Liver (tissue), 8 donors: ENCODE measurements at regions not wholly inside any gene's neighbourhood (a gene's known extent, or its start where the extent isn't known, plus 50 kb on each side); places are given as distances from the start of the nearest gene placed in this dataset.

Experiments
- DNase-seq: peaks from one replicate; pipeline ENCODE4 v3.0.0-alpha.2; 2017; ENCODE audit warnings: low spot score
- H3K27ac ChIP-seq, 2 donors: one replicate each; pipeline ENCODE4 v1.7.0; 2013; ENCODE audit warnings: inconsistent platforms in 2 of 2, low read length in 2 of 2, control low read depth in 1 of 2, low read depth in 1 of 2, mild to moderate bottlenecking in 1 of 2
- H3K27me3 ChIP-seq, 4 donors: one replicate each; pipeline versions ENCODE4 v1.6.1 to v1.7.0; 2013; ENCODE audit warnings: low read length in 3 of 4, inconsistent platforms in 1 of 4, mild to moderate bottlenecking in 1 of 4, moderate library complexity in 1 of 4; ENCODE audit not compliant: control insufficient read depth in 4 of 4, insufficient read depth in 4 of 4
- H3K36me3 ChIP-seq, 4 donors: one replicate each; pipeline versions ENCODE4 v1.6.1 to v1.7.0; 2013; ENCODE audit warnings: low read length in 3 of 4, mild to moderate bottlenecking in 3 of 4, low read depth in 1 of 4, moderate library complexity in 1 of 4; ENCODE audit not compliant: control insufficient read depth in 4 of 4, insufficient read depth in 3 of 4
- H3K4me1 ChIP-seq, 4 donors: one replicate each; pipeline versions ENCODE4 v1.6.1 to v1.7.0; 2013; ENCODE audit warnings: low read length in 3 of 4, mild to moderate bottlenecking in 3 of 4, moderate library complexity in 1 of 4; ENCODE audit not compliant: control insufficient read depth in 4 of 4, insufficient read depth in 4 of 4
- H3K4me3 ChIP-seq, 3 donors: one replicate each; pipeline versions ENCODE4 v1.6.1 to v1.7.0; 2013; ENCODE audit warnings: low read length in 3 of 3, control low read depth in 1 of 3, low read depth in 1 of 3, mild to moderate bottlenecking in 1 of 3
- H3K9ac ChIP-seq, 2 donors: one replicate each; pipeline ENCODE4 v1.7.0; 2013; ENCODE audit warnings: low read length in 2 of 2, mild to moderate bottlenecking in 2 of 2, moderate library complexity in 2 of 2, control low read depth in 1 of 2, low read depth in 1 of 2
- H3K9me3 ChIP-seq, 4 donors: one replicate each; pipeline versions ENCODE4 v1.6.1 to v1.7.0; 2013; ENCODE audit warnings: low read length in 3 of 4; ENCODE audit not compliant: control insufficient read depth in 4 of 4
- EGR1 ChIP-seq, 2 donors: IDR thresholded peaks; 2 replicates each; pipeline ENCODE4 v1.6.1; 2016 to 2018; ENCODE audit warnings: antibody characterized with exemption in 2 of 2, low read depth in 2 of 2
- FOXA1 ChIP-seq: IDR thresholded peaks from 2 replicates; pipeline ENCODE4 v1.6.1; 2016; ENCODE audit warnings: antibody characterized with exemption
- FOXA2 ChIP-seq: IDR thresholded peaks from 2 replicates; pipeline ENCODE4 v1.6.1; 2016; ENCODE audit warnings: antibody characterized with exemption
- GABPA ChIP-seq, 2 donors: IDR thresholded peaks in 1 of 2; conservative IDR thresholded peaks in 1 of 2; 2 replicates each; pipeline ENCODE4 v1.6.1; 2016; ENCODE audit warnings: antibody characterized with exemption in 2 of 2, mild to moderate bottlenecking in 1 of 2, moderate library complexity in 1 of 2
- HNF4A ChIP-seq, 2 donors: conservative IDR thresholded peaks; 2 replicates each; pipeline ENCODE4 v1.6.1; 2016; ENCODE audit warnings: antibody characterized with exemption in 2 of 2, mild to moderate bottlenecking in 2 of 2
- HNF4G ChIP-seq: IDR thresholded peaks from 2 replicates; pipeline ENCODE4 v1.6.1; 2016; ENCODE audit warnings: antibody characterized with exemption
- JUND ChIP-seq, 2 donors: IDR thresholded peaks; 2 replicates each; pipeline ENCODE4 v1.6.1; 2016; ENCODE audit warnings: antibody characterized with exemption in 2 of 2
- NR2F2 ChIP-seq: IDR thresholded peaks from 2 replicates; pipeline ENCODE4 v1.6.1; 2016; ENCODE audit warnings: antibody characterized with exemption
- RAD21 ChIP-seq, 2 donors: IDR thresholded peaks; 2 replicates each; pipeline ENCODE4 v1.6.1; 2016; ENCODE audit warnings: antibody characterized with exemption in 2 of 2, mild to moderate bottlenecking in 2 of 2
- RXRA ChIP-seq, 2 donors: IDR thresholded peaks; 2 replicates each; pipeline ENCODE4 v1.6.1; 2017 to 2018; ENCODE audit warnings: antibody characterized with exemption in 2 of 2, mild to moderate bottlenecking in 1 of 2
- SP1 ChIP-seq: IDR thresholded peaks from 2 replicates; pipeline ENCODE4 v1.6.1; 2018; ENCODE audit warnings: antibody characterized with exemption, mild to moderate bottlenecking
- TAF1 ChIP-seq: conservative IDR thresholded peaks from 2 replicates; pipeline ENCODE4 v1.6.1; 2016; ENCODE audit warnings: antibody characterized with exemption, mild to moderate bottlenecking
- YY1 ChIP-seq: IDR thresholded peaks from 2 replicates; pipeline ENCODE4 v1.6.1; 2016; ENCODE audit warnings: antibody characterized with exemption, mild to moderate bottlenecking
- WGBS: extraction: QIAGEN DNeasy Blood & Tissue Kit; methylation state at CpG from one replicate; pipeline ENCODE4 v1.1.7; 2013; 5-methylcytosine and 5-hydroxymethylcytosine counted together
- TF ChIP-seq, protein P1 (sequence below): IDR thresholded peaks from 2 replicates; pipeline ENCODE4 v1.6.1; 2016; ENCODE audit warnings: antibody characterized with exemption
- TF ChIP-seq, protein P2 (sequence below): IDR thresholded peaks from 2 replicates; pipeline ENCODE4 v1.6.1; 2016; ENCODE audit warnings: antibody characterized with exemption
- TF ChIP-seq, protein P3 (sequence below): IDR thresholded peaks from 2 replicates; pipeline ENCODE4 v1.6.1; 2016; ENCODE audit warnings: antibody characterized with exemption
- TF ChIP-seq, protein P4 (sequence below): fragments of 150-350 bp; IDR thresholded peaks from 2 replicates; pipeline ENCODE4 v1.5.1; 2017; ENCODE audit warnings: improper control_type of control experiment, low read depth, low read length; ENCODE audit not compliant: missing input control
- TF ChIP-seq, protein P5 (sequence below): IDR thresholded peaks from 2 replicates; pipeline ENCODE4 v1.6.1; 2016; ENCODE audit warnings: antibody characterized with exemption, mild to moderate bottlenecking
- donor health status: healthy.
- donor health status: healthy.
- donor health status: healthy.
- donor health status: healthy.
- donor health status: healthy.

DNA sequence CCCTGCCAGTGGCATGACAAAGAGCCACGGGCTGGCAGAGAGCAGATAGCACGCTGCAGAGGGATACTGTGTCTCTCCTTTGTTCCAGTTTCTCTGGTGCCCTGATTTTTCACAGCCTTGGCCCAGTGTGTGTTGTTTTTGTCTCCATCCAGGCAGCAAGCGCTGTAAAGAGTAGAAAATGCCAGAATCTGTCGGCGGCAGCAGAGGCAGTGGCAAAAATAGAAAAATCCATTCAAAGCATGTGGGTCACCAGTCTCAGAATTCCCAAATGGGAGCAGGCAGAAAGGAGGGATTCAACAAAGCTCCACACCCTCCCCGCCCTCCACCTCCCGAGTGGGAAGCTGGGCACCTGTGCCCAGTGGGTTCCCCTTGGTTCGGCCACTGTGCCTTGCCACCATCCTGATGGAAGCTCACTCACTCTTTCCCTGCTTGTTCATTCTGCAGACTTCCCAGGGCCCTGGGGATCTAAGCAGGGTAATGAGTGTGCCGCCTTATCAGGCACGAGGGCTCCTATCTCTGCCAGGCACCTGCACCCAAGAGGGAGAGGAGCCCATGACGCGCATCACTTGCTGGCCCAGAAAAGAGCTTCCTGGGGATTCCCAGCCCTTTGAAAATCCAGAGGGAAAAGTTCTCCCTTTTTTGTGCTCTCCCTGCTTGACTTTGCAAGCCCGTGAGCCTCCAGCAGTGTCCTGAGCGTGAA lies 416.9 kb downstream of the IRS2 start (continued):
- TF ChIP-seq EGR1 (IDR thresholded peaks at IDR 0.05; ENCODE audit: low read depth in 2 of 2) = no peak
- TF ChIP-seq HNF4A (conservative IDR thresholded peaks at IDR 0.05) = no peak
- TF ChIP-seq JUND (IDR thresholded peaks at IDR 0.05) = no peak
- no peak for TF ChIP-seq HNF4G
- TF ChIP-seq YY1 = no peak

DNA sequence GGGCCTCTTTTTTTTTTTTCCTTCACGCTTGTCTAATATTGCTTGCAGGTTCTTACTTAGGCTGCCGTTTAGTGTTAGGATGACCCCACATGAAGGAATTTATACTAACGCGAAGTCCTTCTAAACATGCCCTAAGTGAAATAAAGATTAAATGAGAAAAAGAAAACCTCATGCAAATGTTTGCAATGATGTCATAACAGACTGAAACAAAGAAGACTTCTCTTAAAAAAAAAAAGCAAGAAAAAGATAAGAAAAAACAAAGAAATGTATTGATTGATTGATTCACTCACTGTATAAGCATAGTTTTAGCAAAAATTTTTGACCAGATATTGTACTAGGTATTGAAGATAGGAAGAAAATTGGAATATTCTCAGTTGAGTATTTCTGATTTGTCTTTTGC lies 418.2 kb downstream of the IRS2 start:
- Histone ChIP-seq H3K36me3 (no peaks in the 10 kb centered on the region), H3K27ac (no peak overlapping the region), H3K9me3 (peaks cover 0 to 4% (median 0%) of the 10 kb centered on the region in 4 donors), H3K4me1 (no peaks in the 10 kb centered on the region), H3K27me3 (no peaks in the 10 kb centered on the region), H3K4me3 (no peak overlapping the region), H3K9ac (no peak overlapping the region)
- no peak for DNase-seq
- TF ChIP-seq GABPA (IDR thresholded peaks at IDR 0.05 in 1 of 2, conservative IDR thresholded peaks at IDR 0.05 in 1 of 2) (no peak), YY1 (no peak), FOXA2 (no peak), RXRA (IDR thresholded peaks at IDR 0.05) (no peak), EGR1 (IDR thresholded peaks at IDR 0.05; ENCODE audit: low read depth in 2 of 2) (no peak), HNF4A (conservative IDR thresholded peaks at IDR 0.05) (no peak), NR2F2 (no peak), JUND (IDR thresholded peaks at IDR 0.05) (no peak)
- TF ChIP-seq, protein P1, sequence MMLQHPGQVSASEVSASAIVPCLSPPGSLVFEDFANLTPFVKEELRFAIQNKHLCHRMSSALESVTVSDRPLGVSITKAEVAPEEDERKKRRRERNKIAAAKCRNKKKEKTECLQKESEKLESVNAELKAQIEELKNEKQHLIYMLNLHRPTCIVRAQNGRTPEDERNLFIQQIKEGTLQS = no peak
- TF ChIP-seq, protein P2, sequence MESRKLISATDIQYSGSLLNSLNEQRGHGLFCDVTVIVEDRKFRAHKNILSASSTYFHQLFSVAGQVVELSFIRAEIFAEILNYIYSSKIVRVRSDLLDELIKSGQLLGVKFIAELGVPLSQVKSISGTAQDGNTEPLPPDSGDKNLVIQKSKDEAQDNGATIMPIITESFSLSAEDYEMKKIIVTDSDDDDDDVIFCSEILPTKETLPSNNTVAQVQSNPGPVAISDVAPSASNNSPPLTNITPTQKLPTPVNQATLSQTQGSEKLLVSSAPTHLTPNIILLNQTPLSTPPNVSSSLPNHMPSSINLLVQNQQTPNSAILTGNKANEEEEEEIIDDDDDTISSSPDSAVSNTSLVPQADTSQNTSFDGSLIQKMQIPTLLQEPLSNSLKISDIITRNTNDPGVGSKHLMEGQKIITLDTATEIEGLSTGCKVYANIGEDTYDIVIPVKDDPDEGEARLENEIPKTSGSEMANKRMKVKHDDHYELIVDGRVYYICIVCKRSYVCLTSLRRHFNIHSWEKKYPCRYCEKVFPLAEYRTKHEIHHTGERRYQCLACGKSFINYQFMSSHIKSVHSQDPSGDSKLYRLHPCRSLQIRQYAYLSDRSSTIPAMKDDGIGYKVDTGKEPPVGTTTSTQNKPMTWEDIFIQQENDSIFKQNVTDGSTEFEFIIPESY = no peak
- TF ChIP-seq, protein P3, sequence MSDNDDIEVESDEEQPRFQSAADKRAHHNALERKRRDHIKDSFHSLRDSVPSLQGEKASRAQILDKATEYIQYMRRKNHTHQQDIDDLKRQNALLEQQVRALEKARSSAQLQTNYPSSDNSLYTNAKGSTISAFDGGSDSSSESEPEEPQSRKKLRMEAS = no peak
- 91% methylated on average over 4 of the region's 4 CpGs for WGBS

DNA sequence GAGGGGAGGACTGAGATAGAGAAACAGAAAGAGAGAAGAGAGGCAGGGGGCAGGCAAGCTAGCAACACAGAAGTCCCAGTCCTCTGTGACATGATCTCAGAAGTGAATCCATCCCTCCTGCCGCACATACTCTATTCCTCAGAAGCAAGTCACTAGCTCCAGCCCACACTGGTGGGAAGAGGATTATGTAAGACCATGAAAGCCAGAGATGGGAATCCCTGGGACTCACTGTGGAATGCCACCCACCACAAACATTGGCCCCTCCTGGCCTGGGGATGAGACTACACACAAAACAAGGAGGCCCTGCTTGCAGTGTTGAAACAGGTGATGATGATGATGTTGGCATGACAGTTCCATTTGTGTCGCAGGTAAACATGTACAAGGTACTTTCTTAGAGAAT lies 419.9 kb downstream of the IRS2 start:
- no peak for DNase-seq
- Histone ChIP-seq H3K9me3 (peaks cover 0 to 4% (median 0%) of the 10 kb centered on the region in 4 donors), H3K4me1 (no peaks in the 10 kb centered on the region), H3K27ac (no peak overlapping the region), H3K27me3 (no peaks in the 10 kb centered on the region), H3K4me3 (no peak overlapping the region), H3K9ac (no peak overlapping the region), H3K36me3 (no peaks in the 10 kb centered on the region)
- TF ChIP-seq GABPA (IDR thresholded peaks at IDR 0.05 in 1 of 2, conservative IDR thresholded peaks at IDR 0.05 in 1 of 2) = no peak
- no peak for TF ChIP-seq HNF4A (conservative IDR thresholded peaks at IDR 0.05)
- TF ChIP-seq RAD21 (IDR thresholded peaks at IDR 0.05) = no peak
- no peak for TF ChIP-seq YY1
- no peak for TF ChIP-seq NR2F2
- TF ChIP-seq, protein P4, sequence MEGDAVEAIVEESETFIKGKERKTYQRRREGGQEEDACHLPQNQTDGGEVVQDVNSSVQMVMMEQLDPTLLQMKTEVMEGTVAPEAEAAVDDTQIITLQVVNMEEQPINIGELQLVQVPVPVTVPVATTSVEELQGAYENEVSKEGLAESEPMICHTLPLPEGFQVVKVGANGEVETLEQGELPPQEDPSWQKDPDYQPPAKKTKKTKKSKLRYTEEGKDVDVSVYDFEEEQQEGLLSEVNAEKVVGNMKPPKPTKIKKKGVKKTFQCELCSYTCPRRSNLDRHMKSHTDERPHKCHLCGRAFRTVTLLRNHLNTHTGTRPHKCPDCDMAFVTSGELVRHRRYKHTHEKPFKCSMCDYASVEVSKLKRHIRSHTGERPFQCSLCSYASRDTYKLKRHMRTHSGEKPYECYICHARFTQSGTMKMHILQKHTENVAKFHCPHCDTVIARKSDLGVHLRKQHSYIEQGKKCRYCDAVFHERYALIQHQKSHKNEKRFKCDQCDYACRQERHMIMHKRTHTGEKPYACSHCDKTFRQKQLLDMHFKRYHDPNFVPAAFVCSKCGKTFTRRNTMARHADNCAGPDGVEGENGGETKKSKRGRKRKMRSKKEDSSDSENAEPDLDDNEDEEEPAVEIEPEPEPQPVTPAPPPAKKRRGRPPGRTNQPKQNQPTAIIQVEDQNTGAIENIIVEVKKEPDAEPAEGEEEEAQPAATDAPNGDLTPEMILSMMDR = no peak
- TF ChIP-seq JUND (IDR thresholded peaks at IDR 0.05) = no peak
- TF ChIP-seq, protein P5, sequence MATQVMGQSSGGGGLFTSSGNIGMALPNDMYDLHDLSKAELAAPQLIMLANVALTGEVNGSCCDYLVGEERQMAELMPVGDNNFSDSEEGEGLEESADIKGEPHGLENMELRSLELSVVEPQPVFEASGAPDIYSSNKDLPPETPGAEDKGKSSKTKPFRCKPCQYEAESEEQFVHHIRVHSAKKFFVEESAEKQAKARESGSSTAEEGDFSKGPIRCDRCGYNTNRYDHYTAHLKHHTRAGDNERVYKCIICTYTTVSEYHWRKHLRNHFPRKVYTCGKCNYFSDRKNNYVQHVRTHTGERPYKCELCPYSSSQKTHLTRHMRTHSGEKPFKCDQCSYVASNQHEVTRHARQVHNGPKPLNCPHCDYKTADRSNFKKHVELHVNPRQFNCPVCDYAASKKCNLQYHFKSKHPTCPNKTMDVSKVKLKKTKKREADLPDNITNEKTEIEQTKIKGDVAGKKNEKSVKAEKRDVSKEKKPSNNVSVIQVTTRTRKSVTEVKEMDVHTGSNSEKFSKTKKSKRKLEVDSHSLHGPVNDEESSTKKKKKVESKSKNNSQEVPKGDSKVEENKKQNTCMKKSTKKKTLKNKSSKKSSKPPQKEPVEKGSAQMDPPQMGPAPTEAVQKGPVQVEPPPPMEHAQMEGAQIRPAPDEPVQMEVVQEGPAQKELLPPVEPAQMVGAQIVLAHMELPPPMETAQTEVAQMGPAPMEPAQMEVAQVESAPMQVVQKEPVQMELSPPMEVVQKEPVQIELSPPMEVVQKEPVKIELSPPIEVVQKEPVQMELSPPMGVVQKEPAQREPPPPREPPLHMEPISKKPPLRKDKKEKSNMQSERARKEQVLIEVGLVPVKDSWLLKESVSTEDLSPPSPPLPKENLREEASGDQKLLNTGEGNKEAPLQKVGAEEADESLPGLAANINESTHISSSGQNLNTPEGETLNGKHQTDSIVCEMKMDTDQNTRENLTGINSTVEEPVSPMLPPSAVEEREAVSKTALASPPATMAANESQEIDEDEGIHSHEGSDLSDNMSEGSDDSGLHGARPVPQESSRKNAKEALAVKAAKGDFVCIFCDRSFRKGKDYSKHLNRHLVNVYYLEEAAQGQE = no peak
- no peak for TF ChIP-seq TAF1
- TF ChIP-seq FOXA2 = no peak
- TF ChIP-seq FOXA1 = no peak
- TF ChIP-seq RXRA (IDR thresholded peaks at IDR 0.05) = no peak
- TF ChIP-seq HNF4G = no peak
- TF ChIP-seq, protein P1 = no peak
- TF ChIP-seq, protein P3 = no peak
- no peak for TF ChIP-seq SP1
- TF ChIP-seq EGR1 (IDR thresholded peaks at IDR 0.05; ENCODE audit: low read depth in 2 of 2) = no peak
- 95% methylated on average over 2 of the region's 2 CpGs for WGBS
